AG20443 (cell line): ENCODE measurements at regions not wholly inside any gene's neighbourhood (a gene's known extent, or its start where the extent isn't known, plus 50 kb on each side); places are given as distances from the start of the nearest gene placed in this dataset.

Experiments
- DNase-seq: peaks from one replicate; pipeline ENCODE4 v3.0.0; 2012; ENCODE audit warnings: low spot score, mixed read lengths

DNA sequence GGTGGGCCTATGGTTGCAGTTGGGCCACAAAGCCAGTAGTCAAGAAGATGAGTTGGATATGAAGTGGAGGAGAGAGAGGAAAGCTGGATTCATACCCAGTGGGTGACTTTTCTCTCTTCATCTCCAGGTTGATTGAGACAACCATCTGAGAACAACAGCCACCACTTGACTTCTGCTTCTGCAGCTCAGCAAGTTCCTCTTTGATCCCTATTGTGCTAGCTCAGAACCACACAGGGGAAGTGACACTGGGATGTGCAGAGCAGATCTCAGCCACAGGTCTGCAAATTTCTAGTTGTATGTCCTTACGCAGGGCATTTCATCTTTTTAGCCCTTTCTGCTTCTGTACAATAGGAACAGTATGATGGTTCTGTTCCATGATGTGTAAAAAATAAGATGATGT, 459.2 kb upstream of the ARRDC4 start:
- DNase-seq, result no peak

DNA sequence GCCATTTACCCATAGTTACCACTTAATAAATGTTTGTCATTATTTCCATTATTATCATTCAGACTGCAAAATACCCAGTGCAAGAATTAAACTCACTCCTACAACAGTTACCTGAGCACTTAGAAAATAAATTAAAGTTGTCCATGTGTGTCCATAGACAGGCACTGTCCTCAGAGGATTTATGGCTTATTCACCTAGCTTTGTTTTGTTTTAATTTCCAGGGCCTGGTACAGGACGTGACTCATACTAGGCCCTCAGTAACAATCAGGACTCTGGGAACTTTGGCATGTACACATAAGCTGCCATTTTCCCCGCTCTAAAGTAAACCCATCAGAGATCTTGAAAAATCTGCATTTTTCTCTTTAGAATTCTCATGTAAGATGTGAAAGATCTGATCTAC, 458.5 kb upstream of the ARRDC4 start:
- no peak for DNase-seq

DNA sequence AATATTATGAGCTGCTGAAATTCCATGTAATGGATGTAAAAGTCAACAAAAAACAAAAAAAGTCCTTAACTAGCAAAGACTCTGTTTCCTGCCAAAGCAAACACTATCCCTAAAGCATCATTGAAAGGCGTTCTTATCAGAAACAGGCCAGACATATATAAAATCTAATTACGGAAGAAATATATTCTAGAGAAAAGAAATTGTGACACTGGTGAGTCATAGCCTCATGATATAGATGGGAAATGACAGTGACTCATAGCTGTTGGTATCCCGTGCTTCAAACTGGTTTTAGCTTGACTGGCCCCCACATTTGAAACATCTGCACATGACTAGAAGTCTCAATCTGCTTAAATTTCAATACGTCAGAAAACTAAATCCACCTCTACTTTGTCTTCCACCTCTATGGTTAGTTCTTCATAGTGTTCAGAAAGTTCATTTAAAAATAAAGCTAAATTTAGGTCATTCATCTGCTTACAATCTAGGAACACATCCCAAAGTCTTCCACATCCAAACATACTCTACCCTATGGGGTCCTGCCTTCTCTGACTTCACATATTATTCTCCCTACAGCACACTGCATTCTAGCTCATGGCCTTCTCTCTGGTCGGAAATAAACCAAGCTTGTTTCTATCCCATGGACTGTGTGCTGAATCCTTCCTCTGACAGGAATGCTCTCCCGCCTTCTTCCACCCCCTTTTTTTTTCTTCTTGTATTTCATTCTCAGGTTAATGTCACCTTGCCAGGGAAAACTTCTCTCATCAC, 456.3 kb upstream of the ARRDC4 start:
- no peak for DNase-seq

DNA sequence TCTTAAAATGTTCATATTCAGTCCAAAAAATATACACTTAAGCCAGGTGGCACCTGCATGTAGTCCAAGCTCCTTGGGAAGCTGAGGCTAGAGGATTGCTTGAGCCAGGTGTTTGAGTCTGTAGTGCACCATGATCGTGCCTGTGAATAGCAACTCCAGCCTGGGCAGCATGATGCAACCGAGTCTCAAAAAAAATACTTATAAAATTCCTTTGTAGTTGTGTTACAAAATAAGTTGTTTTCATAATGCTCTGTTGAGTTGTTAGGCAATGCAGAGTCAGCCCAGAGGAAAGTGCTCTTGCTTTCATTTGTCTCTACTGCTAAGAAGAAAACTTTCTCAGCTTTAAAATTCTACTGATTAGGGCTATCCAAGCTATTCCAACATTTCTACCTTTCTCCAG, 442.8 kb upstream of the ARRDC4 start:
- DNase-seq, result no peak

DNA sequence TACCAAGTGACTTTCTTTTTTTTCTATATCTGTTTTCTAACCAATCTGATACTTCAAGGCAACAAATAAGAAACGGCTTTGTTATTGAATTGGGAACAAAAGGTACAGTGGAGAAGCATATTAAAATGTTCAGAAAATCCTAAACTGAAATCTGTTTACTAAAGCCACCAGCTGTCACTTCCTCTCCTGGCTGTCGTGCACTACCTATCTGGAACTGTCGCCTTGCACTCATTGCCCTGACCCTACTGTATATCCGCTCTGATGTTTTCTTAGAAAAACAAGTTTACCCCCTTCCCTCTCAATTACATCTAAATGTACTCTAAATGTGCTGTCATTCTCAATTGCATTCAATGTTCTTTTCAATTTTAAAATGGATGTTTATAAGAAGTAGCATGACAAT, 439.8 kb upstream of the ARRDC4 start:
- no peak for DNase-seq

DNA sequence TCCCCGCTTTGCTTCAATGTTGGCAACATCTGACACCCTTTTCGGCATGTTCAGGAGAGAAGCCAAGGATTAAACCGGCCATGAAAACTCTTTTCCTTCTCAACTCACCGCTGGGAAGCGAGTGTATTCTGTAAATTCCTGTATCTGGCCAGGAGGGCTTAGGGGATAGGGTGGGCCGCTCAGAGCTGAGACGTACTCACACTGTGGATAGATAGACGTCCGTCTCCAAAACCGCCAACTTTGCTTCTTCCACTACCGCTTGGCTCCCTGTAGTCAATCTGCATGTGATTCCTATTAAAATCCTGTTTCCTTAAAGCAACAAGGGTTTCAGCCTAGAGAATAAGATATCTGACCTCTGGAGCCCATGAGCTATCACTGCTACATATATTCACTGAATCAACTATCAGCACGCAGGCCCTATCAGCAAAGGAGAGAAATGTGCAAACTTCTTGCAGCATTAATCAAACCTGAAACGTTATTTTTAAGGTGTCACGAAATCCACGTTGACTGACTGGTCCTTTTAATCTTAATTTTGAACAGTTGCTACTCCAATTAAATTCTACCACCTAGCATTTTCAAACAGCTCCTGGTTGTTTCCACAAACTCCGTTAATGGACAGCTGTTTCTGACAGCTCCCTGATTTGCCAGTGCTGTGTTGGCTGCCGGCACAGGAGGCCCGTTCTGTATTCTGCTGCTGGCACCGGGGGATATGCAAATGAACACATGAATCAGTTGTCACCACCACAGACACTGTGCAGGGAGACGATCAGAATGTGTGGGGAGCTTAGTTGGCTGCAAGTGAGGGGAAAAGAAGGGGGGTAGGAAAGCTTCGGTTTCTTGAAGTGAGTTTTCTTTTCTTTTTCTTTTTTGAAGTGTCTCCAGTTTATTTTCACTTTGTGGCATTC, 438.9 kb upstream of the ARRDC4 start:
- DNase-seq, result no peak

DNA sequence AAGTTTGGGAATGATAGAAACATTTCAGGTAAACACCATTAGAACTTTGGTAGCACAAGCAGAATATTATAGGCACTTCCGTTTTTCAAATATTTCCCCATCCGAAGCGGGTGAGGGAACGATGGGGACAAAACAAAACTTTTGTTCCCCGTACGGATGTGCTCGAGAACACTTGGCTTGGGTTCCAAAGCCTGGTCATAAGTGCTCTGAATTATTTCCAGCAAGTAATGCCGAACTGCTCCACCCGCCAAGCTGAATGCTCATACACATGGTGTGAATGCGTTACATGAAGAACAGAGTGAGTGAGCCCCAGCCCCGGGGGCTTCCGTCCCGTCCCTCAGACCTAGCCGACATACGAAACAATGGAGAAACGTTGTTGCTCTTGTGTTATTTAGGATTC, 438.2 kb upstream of the ARRDC4 start:
- DNase-seq, result no peak

DNA sequence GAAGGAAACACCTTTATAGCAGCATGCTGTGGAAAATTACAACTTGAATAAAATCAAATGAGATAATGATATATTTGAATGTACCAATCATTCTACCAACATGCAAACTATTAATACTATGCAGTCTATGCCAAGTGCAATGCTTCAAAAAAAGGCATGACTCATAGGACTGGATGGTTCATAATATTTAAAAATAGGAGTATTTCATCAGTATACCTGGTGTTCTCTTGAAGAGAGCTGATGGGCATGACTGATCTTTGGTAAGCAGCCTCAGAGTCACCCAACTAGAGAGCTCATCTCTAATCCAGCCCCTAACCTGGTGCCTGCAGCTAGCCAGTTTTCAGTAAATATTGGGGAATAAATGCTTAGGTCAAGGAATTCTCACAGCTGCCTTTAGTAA, 434.7 kb upstream of the ARRDC4 start:
- no peak for DNase-seq

DNA sequence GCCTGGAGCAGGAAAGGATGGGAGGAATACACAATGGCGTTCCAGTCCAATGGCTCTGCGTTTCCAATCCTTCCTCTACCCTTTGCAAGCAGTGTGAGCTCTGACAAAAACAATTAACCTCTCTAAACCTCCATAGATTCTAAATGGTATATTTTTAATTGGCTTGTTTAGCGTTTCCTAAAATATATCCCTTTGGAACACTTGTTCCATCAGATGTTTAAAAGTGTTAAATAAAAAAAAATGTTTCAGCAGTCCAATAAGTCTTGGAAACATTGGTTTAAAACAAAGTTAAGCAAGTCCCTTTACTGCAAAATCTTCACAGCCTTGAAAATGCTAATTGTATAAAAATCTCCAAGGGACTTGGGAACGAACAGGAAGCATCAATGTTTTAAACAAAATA, 432.3 kb upstream of the ARRDC4 start:
- no peak for DNase-seq

DNA sequence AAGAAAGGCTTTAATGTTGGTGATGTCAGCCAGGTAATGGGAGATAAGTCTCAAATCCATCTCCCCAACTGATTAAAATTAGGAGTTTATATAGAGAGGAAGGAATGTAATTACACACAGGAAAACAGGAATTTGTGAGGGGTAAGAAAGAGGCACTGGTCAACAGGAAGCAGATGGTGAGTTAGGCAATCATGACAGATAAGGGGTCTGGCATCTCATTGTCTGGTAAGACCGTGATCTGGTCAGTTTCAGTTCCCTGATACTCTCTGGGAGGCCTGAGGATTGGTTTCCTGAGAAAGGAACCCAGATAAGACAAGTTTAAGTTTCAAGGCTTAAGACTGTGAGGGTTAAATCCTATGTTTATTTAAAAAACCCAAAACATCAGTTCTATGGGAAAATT, 414.7 kb upstream of the ARRDC4 start:
- DNase-seq, result no peak

DNA sequence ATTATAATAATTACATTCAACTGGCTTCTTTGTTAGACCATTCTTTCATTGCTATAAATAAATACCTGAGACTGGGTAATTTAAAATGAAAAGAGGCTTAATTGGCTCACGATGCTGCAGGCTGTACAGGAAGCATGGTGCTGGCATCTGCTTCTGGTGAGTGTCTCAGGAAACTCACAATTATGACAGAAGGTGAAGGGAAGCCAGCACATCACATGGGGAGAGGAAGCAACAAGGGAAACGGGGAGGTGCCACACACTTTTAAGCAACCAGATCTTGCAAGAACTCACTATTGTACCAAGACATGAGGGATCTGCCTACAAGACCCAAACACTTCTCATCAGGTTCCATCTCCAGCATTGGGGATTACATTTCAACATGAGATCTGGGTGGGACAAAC, 413.1 kb upstream of the ARRDC4 start:
- DNase-seq, result no peak

DNA sequence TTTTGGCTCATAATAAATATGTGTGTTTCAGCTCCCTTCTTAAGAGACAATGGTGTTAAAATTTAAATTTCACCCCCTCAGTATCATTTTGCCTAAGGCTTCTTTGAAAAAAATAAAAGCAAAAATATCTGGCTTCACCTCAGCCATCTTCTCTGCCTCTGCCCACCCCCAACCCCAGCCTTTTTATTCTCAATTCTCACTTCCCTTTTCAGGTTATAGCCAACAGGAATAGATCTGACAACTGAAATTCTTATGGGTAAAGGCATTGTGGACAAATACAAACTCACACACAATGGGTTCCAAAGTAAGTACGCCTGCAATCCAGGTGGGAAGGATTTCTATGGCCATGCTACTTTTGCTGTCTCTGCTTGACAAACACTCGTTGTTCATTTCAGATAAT, 399.0 kb upstream of the ARRDC4 start:
- DNase-seq, result no peak

DNA sequence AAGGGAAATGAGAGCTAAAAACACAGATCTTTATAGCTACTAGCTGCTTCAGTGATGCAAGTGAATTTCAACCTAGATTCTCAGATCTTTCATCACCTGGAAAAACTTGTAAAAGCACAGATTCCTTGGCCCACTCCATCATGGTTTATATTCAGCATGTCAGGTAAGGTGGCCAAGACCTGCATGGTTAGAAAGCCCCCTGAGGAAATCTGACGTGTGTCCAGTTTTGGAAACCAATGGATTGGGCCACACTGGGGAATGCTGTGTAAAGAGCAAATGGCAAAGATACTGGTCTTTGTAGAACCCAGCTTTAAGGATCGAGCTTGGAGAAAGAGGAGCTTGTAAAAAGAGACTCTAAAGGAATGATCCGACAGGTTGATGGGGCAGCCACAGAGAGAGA, 397.0 kb upstream of the ARRDC4 start:
- DNase-seq, result no peak

DNA sequence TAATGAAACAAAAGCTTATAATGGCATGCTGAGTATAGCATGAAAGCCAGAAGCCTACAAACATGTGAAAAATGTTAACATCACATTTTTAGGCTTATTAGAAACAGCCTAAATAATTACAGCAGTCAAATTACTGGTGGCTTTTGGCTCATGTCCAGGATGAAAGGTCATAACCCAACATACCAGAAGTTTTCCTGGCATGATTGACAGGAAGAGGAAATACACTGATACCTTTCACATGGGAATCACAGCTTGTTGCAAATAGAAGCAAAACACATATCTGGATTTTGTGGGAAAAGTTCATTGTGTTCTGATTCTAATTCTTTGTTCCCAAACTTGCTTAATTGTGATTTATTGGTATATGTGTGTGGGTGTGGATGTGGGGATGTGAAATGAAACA, 393.5 kb upstream of the ARRDC4 start:
- no peak for DNase-seq

DNA sequence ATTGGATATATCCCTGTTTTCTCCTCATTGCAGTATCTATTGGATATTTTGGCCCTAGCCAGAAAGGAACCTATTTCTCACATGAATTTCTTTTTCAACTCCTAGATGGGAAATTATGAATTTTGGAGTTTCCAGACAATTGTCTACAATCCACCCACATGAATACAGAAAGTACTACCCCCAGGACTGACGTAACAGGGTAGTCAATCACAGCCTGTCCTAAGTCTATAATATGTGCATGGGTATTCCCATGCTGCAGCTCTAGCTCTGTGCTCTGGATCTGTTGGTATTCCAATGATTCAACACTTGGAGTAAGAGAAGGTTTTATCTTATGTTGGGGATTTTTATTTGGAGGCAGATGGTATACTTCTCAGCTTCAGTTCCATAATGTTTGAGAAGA, 393.1 kb upstream of the ARRDC4 start:
- no peak for DNase-seq

DNA sequence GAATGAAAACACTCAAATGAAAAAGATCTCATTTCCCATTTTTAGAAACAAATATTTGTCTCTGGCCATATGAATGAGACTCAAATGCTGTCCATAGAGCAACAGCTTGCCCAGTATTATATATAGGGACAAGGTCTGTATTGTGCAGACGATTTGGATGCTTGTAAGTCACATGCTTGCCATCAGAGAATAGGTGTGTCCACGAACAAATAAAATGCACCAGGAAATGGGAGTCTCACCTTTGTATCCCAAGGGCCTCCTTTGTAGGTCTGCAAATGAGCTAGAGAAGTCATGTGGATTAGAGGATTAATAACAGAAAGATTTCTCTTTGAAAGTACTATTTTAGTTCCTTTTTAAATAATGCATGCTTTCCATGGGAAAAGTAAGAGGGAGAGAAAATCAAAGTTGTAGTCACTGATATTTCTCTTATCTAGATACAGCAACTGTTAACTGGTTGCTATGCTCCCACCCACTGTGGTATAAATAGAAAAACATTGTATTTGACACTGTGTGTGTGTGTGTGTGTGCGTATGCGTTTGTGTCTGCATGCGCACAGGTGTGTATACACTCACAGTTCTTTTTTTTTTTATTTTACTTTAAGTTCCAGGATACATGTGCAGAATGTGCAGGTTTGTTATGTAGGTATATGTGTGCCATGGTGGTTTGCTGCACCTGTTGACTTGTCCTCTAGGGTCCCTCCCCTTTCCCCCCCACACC, 383.4 kb upstream of the ARRDC4 start:
- no peak for DNase-seq

DNA sequence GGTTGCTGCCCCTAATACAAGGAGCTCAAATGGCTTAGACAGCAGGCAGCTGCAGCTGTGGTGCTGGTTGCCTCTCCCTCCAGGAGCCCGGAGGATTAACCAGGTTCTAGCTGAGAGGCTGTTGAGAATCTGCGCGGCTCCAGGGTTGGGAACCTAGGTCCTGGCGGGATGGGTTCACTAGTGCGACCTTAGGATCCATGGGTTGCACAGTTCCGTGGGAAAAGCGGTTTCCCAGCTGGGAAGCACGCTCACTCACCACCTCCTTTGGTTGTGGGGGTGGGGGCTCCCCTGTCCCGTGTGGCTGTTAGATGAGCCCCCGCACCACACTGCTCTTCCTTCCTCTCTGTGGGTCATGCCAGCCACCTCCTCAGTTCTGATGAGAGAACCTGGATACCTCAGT, 375.1 kb upstream of the ARRDC4 start:
- no peak for DNase-seq

DNA sequence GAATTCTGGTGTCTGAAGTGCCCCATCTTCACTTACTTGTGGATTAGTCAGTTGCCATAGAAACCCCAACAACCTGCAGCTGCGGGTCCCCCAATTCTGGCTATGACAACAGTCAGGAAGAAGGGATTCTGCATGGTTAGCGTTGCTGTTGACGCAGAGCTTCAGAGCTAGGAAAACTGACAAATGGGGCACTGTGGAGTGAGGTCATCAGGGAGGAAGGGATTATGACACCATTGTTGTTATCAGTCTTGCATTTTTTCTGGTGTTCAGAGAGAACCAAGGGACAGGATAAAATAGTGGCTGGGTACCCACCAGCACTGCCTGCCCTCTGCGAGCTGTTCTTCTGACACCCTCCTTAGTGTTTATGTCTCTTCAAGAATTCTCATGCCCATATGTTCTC, 367.7 kb upstream of the ARRDC4 start:
- no peak for DNase-seq

DNA sequence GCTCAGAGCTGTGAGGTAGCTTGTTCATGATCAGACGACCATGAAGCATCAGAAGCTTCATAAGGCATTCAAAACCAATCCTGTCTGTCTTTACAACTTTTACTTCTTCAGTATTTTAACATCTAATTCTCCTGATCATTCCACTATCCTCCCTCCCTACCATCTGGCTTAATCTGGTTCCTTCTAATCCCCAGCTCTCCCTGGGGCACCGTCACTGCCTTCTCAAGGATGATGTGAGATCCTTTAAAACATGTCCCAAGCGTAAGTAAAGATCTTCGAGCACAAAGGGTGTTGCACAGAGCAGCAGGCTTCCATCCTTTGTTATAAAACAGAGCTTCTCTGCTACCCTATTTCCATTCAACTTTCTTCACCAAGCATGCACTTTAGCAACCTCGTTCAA, 362.7 kb upstream of the ARRDC4 start:
- DNase-seq, result no peak

DNA sequence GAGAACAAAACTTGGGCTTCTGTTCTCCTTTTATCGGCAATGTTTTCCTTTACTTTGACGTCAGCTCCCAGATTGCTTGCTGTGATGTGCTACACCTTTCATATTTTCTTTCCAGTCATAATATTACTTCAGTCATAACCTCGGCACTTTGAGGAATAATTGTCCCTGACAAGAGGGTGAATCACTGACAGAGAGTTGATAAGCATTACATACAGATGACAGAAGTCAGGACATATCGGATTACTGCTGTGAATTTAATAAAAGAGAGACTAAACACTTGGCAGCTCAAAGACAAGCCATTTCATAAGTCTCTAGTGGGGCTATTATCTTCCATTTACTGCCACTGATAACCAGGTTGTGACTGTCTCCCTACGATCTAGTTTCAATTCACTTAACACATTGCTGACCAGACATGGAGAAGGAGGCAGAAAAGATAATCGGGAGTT, 362.1 kb upstream of the ARRDC4 start:
- no peak for DNase-seq

DNA sequence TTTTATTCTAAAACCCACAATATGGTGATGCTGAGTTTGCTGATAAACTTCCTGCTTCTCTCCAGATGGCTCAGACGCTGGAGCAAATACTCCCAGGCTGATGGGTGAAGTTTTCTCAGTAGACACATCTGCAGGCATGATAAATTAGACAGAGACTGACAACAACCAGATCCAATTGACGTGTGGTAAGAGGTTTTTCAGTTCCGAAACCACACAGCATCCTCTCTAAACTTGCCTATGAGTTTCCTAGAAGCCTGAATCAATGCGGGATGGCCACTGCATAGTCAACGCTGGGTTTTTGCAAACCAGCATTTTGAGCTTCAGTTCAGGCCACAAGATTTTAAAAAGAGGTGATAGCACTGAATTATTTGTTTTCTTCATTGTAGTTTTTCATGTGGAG, 360.3 kb upstream of the ARRDC4 start:
- no peak for DNase-seq

DNA sequence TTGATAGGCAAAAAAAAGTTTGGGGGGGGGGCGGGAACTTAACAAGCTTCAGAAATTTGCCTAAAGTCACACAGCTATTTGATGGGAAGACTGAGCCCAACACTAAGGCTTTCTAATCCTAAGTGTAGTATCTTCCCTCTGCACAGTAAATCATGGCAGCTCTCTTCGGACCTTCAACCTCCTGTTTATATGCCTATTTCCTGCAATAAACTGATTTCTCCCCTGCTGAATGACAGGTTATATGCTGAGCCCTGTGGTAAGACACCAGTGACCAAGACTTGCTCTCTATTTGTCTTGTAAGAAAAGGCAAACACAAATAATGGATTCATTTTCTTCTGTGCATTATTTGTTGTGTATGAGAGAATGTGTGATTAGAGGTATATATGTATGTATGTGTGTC, 355.8 kb upstream of the ARRDC4 start:
- no peak for DNase-seq

DNA sequence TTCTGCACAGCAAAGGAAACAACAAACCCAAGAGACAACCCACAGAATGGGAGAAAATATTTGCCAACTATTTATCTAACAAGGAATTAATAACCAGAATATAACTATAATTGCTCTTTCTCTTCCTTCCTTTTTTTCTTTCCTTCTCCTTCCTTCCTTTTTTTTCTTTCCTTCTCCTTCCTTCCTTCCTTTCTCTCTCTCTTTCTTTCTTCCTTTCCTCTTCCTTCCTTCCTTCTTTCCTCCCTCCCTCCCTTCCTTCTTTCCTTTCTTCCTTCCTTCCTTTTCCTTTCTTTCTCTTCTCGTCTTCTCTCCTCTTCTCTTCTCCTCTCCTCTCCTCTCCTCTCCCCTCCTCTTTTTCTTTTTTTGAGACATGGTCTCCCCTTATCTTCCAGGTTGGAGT, 345.4 kb upstream of the ARRDC4 start:
- no peak for DNase-seq
